CD4-positive, alpha-beta T cell treated with Interleukin-10 for 1 hour (primary cell): ENCODE measurements at regions not wholly inside any gene's neighbourhood (a gene's known extent, or its start where the extent isn't known, plus 50 kb on each side); places are given as distances from the start of the nearest gene placed in this dataset.

Source experiments
- DNase-seq: peaks from one replicate; pipeline ENCODE4 v3.0.0-alpha.2; 2020

- DNase-seq, result no peak
These were observed 51.3 kb upstream of the EIF2S2 start for GRCh38 chr20:34163307-34163706.

GRCh38 chr20:34164381-34164984, 52.4 kb upstream of the EIF2S2 start:
- DNase-seq, result no peak

GRCh38 chr20:34165018-34165619, 53.1 kb upstream of the EIF2S2 start:
- no peak for DNase-seq

- DNase-seq, result no peak
These were observed 59.6 kb upstream of the EIF2S2 start for GRCh38 chr20:34171640-34172039.

- DNase-seq, result no peak
These were observed 60.9 kb upstream of the EIF2S2 start for GRCh38 chr20:34172926-34173325.

DNA sequence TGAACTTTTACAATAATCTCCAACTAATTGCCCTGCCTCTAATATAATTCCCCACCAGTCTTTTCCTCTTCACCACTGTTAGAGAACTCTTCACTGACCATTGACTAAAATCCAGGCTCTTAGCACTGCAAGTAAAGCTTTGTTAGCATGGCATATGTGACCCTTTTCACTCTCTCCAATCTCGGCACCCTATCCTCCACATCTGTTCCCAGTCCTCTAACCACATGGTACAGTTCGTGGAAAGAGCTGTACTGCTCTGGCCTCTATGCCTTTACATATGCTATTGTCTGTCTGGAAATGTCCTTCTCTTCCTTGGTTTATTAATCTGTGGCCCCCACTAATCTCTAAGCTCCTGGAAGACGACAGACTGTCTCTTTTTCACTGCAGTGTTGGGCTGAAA, 63.0 kb upstream of the EIF2S2 start:
- no peak for DNase-seq

DNA sequence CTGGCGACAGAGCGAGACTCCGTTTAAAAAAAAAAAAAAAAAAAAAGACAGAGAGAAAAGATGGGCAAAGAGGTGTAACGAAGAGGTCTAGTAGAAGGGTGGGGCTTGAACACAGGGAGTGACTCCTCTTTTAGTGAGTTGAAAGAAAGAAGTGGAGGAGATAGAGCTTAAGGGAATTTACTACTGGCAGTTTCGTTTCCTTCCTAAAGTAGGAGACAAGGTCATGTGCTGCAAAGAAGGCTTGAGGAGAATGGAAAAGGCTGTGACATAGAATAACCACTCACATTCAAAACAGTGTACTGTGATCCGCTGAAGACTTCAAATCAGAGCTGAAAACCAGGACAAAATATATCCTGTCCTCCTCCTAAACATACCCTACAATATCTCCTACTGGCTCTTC, 63.8 kb upstream of the EIF2S2 start:
- DNase-seq, result no peak

DNA sequence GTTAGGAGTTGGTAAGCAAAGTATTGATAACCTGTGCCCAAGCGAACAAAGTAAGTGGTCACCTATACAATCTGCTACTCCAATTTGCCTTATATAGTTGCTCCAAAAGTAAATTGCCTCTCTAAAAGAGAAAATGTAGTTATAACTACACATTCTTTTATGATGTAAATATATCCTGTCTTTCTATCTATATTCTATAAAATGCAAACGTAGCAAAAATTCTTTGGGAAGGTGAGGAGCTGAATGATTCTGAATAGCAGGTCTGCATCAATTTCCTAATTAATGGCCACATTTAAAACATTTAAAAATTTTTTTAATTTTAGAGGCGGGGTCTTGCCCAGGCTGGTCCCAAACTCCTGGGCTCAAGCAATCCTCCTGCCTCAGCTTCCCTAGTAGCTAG, 64.2 kb upstream of the ASIP start:
- DNase-seq, result no peak

GRCh38 chr20:34179637-34180360, 61.4 kb upstream of the ASIP start:
- no peak for DNase-seq

GRCh38 chr20:34180460-34181120, 60.6 kb upstream of the ASIP start:
- DNase-seq, result no peak

GRCh38 chr20:34181484-34181883, 59.7 kb upstream of the ASIP start:
- no peak for DNase-seq

- DNase-seq, result no peak
These were observed 55.2 kb upstream of the ASIP start for GRCh38 chr20:34185766-34186620.

DNA sequence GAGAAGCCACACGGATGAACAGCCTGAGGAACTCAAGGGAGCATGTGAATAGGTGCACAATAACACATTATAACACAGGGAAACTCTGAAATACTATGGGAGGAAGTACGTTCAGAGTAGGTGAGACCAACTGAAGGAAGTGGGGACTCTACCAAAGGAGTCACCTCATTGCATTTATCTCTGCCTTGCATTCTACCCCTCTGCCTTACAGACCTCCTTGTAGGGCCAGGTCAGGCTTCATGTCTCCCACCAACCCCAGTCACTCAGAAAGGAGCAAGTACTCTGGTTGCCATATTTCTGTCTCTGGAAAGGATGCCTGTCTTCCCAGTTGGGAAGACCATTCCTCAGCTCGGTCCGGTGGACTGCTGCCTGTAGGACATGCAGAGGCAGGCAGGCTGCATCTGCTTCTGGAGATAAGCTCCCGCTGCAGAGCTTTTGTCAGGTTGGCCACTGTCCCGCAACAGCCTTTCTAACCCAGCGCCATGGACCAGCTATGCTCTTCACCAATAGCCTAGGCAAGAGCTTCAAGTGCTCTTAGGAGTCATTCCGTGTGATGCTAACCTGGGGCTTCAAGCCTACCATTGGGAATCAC, 51.6 kb upstream of the ASIP start:
- DNase-seq, result no peak

DNA sequence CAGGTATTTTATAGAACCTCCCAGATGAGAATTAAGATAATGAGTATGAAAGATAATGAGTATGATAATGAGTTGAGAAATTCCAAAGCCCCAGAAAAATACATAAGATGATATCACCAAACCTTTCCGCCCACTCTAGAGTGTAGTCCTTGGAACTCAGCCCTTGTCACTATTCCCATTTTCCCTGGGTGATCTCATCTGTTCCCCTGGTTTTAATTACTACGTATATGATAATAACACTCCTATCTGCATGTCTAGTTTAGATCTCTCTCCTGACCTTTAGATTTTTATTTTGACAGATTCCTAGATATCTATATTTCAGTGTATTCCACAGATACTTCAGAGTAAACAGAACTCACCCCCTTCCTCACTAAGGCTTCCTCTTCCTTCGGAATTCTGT, 51.0 kb upstream of the ASIP start:
- DNase-seq, result no peak

- peak; percentile 11 for DNase-seq
These were observed 50.5 kb upstream of the ASIP start for GRCh38 chr20:34190679-34191090.
